ENCODE measurements at regions not wholly inside any gene's neighbourhood (a gene's known extent, or its start where the extent isn't known, plus 50 kb on each side); places are given as distances from the start of the nearest gene placed in this dataset.

DNA sequence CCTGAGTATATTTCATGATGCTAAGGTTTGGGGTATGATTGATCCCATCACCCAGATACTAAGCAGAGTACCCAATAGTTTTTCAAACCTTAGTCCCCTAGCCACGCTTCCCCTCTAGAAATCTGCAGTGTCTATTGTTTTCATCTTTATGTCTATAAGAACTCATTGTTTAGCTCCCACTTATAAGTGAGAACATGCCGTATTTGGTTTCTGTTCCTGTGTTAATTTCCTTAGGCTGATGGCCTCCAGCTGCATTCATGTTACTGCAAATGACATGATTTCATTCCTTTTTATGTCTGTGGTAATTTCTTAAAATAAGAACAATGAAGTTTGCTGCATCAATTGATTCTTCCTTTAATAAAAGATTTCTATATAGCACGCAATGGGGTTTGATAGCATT, 301.3 kb downstream of the PLPP3 start:
- ATAC-seq (replicated peaks in 1 of 2) (no peak), DNase-seq (no peak)
- H3K27me3 Mint-ChIP-seq (ENCODE audit: low read depth), result no peaks in the 10 kb centered on the region
- H3K4me1 Mint-ChIP-seq (ENCODE audit: low read depth), result no peaks in the 10 kb centered on the region
- peaks cover 2 to 3% of the 10 kb centered on the region in 2 donors for H3K9me3 Mint-ChIP-seq
- no peak overlapping the region for H3K4me3 Mint-ChIP-seq
- no peaks in the 10 kb centered on the region for H3K36me3 Mint-ChIP-seq (ENCODE audit: insufficient read depth in 2 of 2)
- no peak overlapping the region for H3K27ac Mint-ChIP-seq

DNA sequence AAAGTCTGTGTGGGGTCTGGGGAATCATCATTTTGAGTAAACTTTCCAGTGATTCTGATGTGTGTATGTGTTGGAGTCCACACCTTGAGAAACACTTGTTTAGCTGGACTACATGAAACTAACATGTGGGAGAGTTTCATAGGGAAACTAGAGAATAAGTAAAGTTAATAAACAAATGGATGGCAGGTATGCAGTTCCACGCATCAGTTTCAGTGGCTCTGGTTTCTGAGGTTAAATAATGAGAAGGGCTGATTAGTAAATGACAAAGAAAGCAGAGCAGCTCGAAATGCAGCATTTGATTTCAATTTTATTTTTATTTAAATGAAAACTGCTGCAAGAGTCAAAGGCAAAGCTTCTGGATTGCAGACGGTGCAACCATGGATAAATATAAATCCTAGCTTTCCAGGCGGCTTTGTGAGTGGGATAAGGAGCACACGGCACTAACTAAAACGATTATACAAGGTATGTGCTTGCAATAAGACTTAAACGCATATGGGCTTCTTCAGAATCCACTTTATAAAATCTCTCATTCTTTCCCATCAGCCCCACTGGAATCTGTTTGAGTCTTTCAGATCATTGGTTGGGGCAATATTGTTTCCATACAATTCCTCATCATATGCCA, 310.7 kb downstream of the PLPP3 start:
- H3K36me3 Mint-ChIP-seq (ENCODE audit: insufficient read depth in 2 of 2), result no peaks in the 10 kb centered on the region
- H3K9me3 Mint-ChIP-seq, result peaks cover 2 to 3% of the 10 kb centered on the region in 2 donors
- no peak overlapping the region for H3K27ac Mint-ChIP-seq
- no peaks in the 10 kb centered on the region for H3K4me1 Mint-ChIP-seq (ENCODE audit: low read depth)
- no peaks in the 10 kb centered on the region for H3K27me3 Mint-ChIP-seq (ENCODE audit: low read depth)
- DNase-seq, result no peak
- ATAC-seq (replicated peaks in 1 of 2), result no peak
- no peak overlapping the region for H3K4me3 Mint-ChIP-seq

DNA sequence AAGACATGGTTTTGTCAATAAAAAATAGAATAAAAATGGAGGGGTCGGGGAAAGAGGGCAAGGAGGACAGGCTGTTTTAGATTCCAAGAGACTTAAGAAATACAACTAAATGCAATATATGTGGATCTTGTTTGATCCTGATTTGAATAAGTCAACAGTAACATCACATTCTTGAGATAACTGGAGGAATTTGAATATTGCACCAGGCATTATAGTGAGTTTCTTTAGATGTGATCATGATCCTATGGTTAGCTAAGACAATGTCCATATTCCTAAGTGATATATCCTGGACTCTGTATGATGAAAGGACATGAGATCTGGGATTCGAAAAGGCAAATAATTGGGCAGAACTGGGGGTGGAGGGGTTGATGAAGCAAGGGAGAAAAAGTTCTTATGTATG, 311.8 kb downstream of the PLPP3 start:
- no peaks in the 10 kb centered on the region for H3K27me3 Mint-ChIP-seq (ENCODE audit: low read depth)
- no peak overlapping the region for H3K4me3 Mint-ChIP-seq
- peaks cover 0 to 2% of the 10 kb centered on the region in 2 donors for H3K9me3 Mint-ChIP-seq
- ATAC-seq (replicated peaks in 1 of 2) (no peak), DNase-seq (no peak)
- H3K27ac Mint-ChIP-seq, result no peak overlapping the region
- no peaks in the 10 kb centered on the region for H3K4me1 Mint-ChIP-seq (ENCODE audit: low read depth)
- no peaks in the 10 kb centered on the region for H3K36me3 Mint-ChIP-seq (ENCODE audit: insufficient read depth in 2 of 2)

DNA sequence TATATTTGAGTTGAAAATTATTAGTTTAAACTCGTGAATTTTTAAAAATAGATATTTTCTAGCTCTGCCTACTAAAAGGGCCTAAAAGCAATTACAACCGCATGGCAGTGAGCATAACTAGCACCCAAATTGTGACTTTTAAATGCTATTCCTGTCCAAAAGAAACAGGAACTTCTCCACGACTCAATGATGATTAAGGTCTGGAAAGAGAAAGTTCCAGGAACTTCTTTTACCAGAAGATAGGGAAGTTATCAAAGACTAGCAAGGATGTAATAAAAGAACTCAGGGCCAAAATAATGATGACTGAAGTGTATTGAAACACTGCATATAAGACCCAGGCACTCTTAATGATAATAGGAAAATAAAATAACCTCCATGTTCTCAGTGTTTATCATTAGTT, 313.0 kb downstream of the PLPP3 start:
- Mint-ChIP-seq H3K4me1 (ENCODE audit: low read depth) (no peaks in the 10 kb centered on the region), H3K27me3 (ENCODE audit: low read depth) (no peaks in the 10 kb centered on the region), H3K36me3 (ENCODE audit: insufficient read depth in 2 of 2) (no peaks in the 10 kb centered on the region), H3K4me3 (no peak overlapping the region), H3K27ac (no peak overlapping the region), H3K9me3 (peaks cover 0 to 3% of the 10 kb centered on the region in 2 donors)
- no peak for DNase-seq
- ATAC-seq (replicated peaks in 1 of 2), result no peak

DNA sequence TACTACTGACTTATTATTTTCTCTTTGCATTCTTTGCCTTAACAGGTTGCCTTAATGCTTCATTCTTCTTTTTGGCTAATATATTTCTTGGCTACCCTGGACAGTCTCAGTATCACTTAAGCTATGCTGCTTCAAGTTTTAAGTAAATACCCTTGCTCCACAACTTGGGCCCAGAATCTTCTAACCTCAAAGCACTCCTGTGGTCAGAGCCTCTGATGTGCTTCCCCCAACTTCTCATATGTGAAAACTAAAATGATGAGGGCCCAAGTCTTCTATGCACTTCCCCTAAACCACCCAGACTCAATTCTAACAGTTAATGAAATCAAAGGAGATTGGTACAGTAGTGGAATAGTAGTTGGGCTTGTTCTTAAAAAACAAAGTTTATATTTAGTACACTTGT, 314.1 kb downstream of the PLPP3 start:
- DNase-seq (no peak), ATAC-seq (replicated peaks in 1 of 2) (no peak)
- H3K27me3 Mint-ChIP-seq (ENCODE audit: low read depth), result no peaks in the 10 kb centered on the region
- H3K27ac Mint-ChIP-seq, result no peak overlapping the region
- H3K36me3 Mint-ChIP-seq (ENCODE audit: insufficient read depth in 2 of 2), result no peaks in the 10 kb centered on the region
- H3K9me3 Mint-ChIP-seq, result peaks cover 0 to 3% of the 10 kb centered on the region in 2 donors
- H3K4me1 Mint-ChIP-seq (ENCODE audit: low read depth), result no peaks in the 10 kb centered on the region
- H3K4me3 Mint-ChIP-seq, result no peak overlapping the region

DNA sequence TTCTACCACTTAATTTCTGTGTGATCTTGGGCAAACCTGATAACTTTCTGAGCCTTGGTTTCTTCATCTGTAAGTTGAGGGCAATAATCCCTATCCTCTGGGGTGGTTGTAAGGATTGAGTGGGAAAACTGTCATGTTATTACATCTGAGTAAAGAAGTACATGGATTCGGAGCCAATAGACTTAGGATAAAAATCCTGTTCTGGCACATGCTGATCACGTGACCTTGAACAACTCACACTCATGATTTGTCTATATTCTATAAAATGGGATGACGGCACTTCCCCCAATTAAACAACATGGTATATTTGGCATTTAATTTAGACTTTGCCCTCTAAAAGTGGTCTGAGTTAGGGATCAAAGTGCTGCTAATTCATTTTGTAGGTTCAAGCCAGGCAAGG, 315.5 kb downstream of the PLPP3 start:
- H3K27ac Mint-ChIP-seq, result no peak overlapping the region
- no peak for DNase-seq

DNA sequence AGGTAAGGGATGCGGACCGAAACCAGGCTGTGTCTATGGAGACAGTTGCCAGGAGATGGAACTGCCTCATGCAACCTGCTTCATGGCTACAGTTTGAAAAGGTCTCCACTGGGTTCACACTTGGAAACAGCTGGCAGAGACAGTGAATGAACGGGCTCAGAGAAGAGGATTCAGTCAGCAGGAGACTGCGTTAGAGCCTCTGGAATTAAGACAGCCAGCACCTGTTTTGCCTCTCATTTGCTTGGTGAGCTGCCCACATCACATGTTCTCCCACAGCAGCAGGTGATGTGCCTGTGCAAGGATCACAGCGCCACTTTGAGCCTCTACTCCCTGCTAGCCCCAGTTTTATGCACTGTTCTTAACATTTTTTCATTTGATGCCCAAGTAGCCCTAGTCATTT, 321.0 kb downstream of the PLPP3 start:
- no peaks in the 10 kb centered on the region for H3K4me1 Mint-ChIP-seq (ENCODE audit: low read depth)

More for the DNA sequence above, 315.5 kb downstream of the PLPP3 start:
- H3K4me1 Mint-ChIP-seq (ENCODE audit: low read depth), result no peaks in the 10 kb centered on the region
- no peaks in the 10 kb centered on the region for H3K36me3 Mint-ChIP-seq (ENCODE audit: insufficient read depth in 2 of 2)
- no peak for ATAC-seq (replicated peaks in 1 of 2)
- no peaks in the 10 kb centered on the region for H3K27me3 Mint-ChIP-seq (ENCODE audit: low read depth)
- H3K9me3 Mint-ChIP-seq, result peaks cover 0 to 3% of the 10 kb centered on the region in 2 donors
- no peak overlapping the region for H3K4me3 Mint-ChIP-seq

DNA sequence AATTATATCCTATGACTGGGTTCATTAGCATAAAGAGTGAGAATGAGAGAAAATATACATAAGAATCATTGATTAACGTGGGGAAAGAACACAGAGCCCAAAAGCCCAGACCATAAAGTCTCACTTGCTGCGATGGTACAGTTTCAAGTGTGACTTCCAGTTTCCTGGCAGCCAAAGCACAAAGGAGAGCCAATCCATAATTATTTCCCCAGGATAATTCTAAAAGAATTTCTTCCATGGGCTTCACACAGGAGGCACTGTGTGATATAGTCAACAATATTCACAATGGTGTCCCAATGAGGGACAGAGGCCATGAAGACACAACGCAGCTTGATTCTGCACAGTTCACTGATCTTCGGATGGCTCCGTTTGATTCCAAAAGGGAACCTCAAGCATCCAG, 321.6 kb downstream of the PLPP3 start:
- no peak overlapping the region for H3K4me3 Mint-ChIP-seq
- H3K27ac Mint-ChIP-seq, result no peak overlapping the region
- DNase-seq, result no peak
- no peaks in the 10 kb centered on the region for H3K4me1 Mint-ChIP-seq (ENCODE audit: low read depth)
- ATAC-seq (replicated peaks in 1 of 2), result no peak
- H3K9me3 Mint-ChIP-seq, result peaks cover 0 to 5% of the 10 kb centered on the region in 2 donors
- no peaks in the 10 kb centered on the region for H3K27me3 Mint-ChIP-seq (ENCODE audit: low read depth)
- no peaks in the 10 kb centered on the region for H3K36me3 Mint-ChIP-seq (ENCODE audit: insufficient read depth in 2 of 2)

More for the DNA sequence above, 321.0 kb downstream of the PLPP3 start:
- Mint-ChIP-seq H3K27ac (no peak overlapping the region), H3K4me3 (no peak overlapping the region), H3K27me3 (ENCODE audit: low read depth) (no peaks in the 10 kb centered on the region), H3K9me3 (peaks cover 0 to 5% of the 10 kb centered on the region in 2 donors), H3K36me3 (ENCODE audit: insufficient read depth in 2 of 2) (no peaks in the 10 kb centered on the region)
- no peak for ATAC-seq (replicated peaks in 1 of 2)
- no peak for DNase-seq

DNA sequence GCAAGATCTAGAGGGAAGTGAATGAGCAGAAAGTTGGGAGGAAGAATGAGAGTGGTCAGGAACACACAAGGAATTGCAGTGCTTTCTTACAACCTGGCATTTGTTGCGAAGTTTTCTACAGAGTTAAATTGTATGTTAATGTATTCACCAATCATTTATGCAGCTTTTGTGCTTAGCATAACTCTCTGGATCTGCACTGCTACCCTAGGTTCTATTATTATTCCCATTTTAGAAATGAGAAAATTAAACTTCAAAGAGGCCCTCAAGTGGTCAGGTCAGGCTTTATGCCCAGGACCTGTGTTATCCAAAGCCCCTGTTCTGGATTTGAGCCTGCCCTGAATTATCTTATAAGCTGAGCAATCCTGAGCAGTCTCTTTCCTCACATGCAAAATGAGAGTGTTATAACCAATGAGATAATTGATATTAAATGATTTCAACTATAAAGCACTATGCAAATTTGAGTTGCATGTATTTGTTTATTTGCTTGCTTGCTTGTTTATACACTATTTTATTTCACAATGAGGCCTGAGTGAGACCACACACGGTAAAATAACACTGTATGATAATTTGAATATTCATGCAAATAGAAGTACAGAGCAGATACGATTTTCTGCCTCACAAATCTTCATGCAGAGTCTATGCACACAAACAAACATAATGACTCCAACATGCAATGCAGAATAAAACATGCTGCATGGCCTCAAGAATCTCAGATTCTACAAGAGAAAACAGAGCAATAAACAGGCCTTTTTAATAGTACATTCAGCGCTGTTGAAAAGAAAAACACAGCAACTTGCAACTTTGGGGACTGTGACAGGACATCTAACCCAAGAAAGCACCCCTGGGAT, 323.0 kb downstream of the PLPP3 start:
- DNase-seq (no peak), ATAC-seq (replicated peaks in 1 of 2) (no peak)
- Mint-ChIP-seq H3K4me3 (no peak overlapping the region), H3K9me3 (peaks cover 0 to 2% of the 10 kb centered on the region in 2 donors), H3K27me3 (ENCODE audit: low read depth) (no peaks in the 10 kb centered on the region), H3K27ac (no peak overlapping the region), H3K4me1 (ENCODE audit: low read depth) (no peaks in the 10 kb centered on the region), H3K36me3 (ENCODE audit: insufficient read depth in 2 of 2) (no peaks in the 10 kb centered on the region)

DNA sequence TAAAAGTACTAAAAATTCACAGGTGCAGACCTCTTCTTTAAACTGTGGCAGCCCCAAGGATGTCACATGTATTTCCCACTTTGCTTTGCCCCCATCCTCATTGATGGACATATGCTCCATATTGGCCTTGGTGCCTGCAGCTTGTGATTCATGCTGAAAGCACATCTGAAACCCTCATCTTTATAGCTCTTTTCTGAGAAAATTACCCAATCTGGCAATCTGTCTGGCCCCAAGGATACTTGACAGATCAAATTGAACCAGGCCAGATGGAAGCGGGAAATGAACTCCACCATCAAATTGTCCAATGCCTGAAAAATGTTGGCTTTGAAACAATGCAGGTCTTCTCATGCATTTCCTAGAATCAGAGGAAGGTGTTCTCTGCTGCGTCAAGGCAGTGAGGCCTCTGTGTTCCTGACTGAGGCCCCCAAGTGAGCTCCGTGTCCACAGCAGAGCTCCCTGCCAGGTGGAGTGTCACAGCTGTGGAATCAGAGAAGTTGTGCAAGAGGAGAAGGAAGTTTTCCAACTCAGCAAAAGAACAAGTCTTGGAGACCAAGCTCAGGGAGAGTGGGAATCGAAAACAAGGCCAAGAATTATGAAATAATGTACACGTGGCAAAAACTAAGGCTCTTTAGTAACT, 323.7 kb downstream of the PLPP3 start:
- H3K27ac Mint-ChIP-seq, result no peak overlapping the region
- no peaks in the 10 kb centered on the region for H3K27me3 Mint-ChIP-seq (ENCODE audit: low read depth)
- no peaks in the 10 kb centered on the region for H3K36me3 Mint-ChIP-seq (ENCODE audit: insufficient read depth in 2 of 2)
- H3K9me3 Mint-ChIP-seq, result peaks cover 0 to 2% of the 10 kb centered on the region in 2 donors
- DNase-seq (no peak), ATAC-seq (replicated peaks in 1 of 2) (no peak)
- H3K4me3 Mint-ChIP-seq, result no peak overlapping the region
- H3K4me1 Mint-ChIP-seq (ENCODE audit: low read depth), result no peaks in the 10 kb centered on the region

DNA sequence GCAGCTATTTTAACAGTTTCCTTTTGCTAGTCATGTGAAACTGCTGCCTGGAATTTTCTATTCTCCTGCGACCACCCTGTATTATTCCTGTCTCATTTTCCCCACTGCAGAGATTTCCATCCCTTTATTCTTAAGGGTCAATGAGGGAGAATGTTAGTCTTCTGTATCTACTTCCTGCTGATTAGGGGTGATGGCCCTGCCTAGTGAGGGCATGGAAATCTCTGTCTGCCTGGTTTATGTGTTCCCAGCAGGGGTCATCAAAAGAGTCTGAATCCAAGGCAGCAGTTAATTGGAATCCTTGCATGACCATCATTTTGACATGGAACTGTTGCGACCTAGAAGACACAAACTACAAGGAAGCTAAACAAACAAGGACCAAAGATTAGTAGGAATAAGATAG, 325.2 kb downstream of the PLPP3 start:
- Mint-ChIP-seq H3K4me1 (ENCODE audit: low read depth) (no peaks in the 10 kb centered on the region), H3K36me3 (ENCODE audit: insufficient read depth in 2 of 2) (no peaks in the 10 kb centered on the region), H3K27me3 (ENCODE audit: low read depth) (no peaks in the 10 kb centered on the region), H3K9me3 (peaks cover 0 to 2% of the 10 kb centered on the region in 2 donors), H3K27ac (no peak overlapping the region), H3K4me3 (no peak overlapping the region)
- DNase-seq, result no peak
- ATAC-seq (replicated peaks in 1 of 2), result no peak

DNA sequence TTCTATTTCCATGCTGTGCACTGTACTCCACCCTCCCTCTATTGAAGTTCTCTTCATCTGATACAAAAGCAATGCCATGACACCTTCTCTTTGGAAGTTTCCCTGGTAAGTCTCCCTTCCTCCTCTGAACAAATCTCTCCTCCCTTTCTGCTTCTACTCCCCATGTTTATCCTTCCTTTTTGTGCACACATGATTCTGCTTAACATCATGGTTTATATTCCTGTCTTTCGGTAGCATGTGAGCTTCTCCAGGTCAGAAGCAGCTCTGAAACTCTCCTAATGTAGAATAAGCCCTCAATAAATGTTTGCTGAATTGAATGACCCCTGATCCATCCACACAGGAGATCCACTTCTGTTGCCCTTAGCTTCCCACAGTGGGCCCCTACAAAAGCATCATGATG, 328.6 kb downstream of the PLPP3 start:
- Mint-ChIP-seq H3K27me3 (ENCODE audit: low read depth) (no peaks in the 10 kb centered on the region), H3K4me1 (ENCODE audit: low read depth) (no peaks in the 10 kb centered on the region), H3K27ac (no peak overlapping the region), H3K4me3 (no peak overlapping the region), H3K9me3 (no peaks in the 10 kb centered on the region), H3K36me3 (ENCODE audit: insufficient read depth in 2 of 2) (peaks cover 0 to 1% of the 10 kb centered on the region in 2 donors)
- ATAC-seq (replicated peaks in 1 of 2), result no peak
- no peak for DNase-seq

DNA sequence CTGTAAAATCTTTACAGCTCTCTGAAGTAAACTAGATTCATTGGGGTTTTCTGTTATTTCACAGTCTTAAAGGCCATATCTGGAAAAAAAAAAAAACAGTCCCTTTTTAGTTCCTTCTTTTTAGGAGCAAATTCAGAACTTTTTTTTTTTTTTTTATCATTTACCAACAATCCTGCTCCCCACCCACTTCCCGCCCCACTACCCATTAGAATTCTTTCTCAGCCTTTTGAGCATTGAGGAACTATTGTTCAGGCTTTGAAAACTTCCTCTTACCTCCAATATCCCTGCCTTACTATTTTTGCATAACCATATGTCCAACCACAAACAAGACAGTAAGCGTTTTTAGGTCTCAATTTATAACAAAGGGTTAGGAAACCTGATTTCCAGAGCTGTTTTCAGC, 330.1 kb downstream of the PLPP3 start:
- DNase-seq (no peak), ATAC-seq (replicated peaks in 1 of 2) (no peak)
- no peak overlapping the region for H3K27ac Mint-ChIP-seq
- H3K9me3 Mint-ChIP-seq, result peaks cover under 1 to 2% of the 10 kb centered on the region in 2 donors
- peaks cover 0 to 3% of the 10 kb centered on the region in 2 donors for H3K36me3 Mint-ChIP-seq (ENCODE audit: insufficient read depth in 2 of 2)
- no peaks in the 10 kb centered on the region for H3K4me1 Mint-ChIP-seq (ENCODE audit: low read depth)
- H3K27me3 Mint-ChIP-seq (ENCODE audit: low read depth), result no peaks in the 10 kb centered on the region
- H3K4me3 Mint-ChIP-seq, result no peak overlapping the region

All from activated T-cell treated with anti-CD3 and anti-CD28 coated beads, Interleukin-2, amount 50 U/mL, for 72 hours (primary cell).